Right atrium auricular region (tissue), 2 donors: ENCODE measurements at regions not wholly inside any gene's neighbourhood (a gene's known extent, or its start where the extent isn't known, plus 50 kb on each side); places are given as distances from the start of the nearest gene placed in this dataset.

Experiments
- DNase-seq: peaks from one replicate; pipeline ENCODE4 v3.0.0-alpha.2; 2019; ENCODE audit warnings: low spot score
- H3K27ac ChIP-seq, 2 donors: fragments of 200-600 bp; sonication (generic); 1 replicate in 1 of 2; 2 replicates in 1 of 2; pipeline ENCODE4 v1.5.1; 2016 to 2019
- H3K27me3 ChIP-seq, 2 donors: fragments of 200-600 bp; sonication (generic); one replicate each; pipeline versions ENCODE4 v1.5.1 to v1.6.0; 2017 to 2019
- H3K36me3 ChIP-seq: fragments of 200-600 bp; sonication (generic); one replicate; pipeline ENCODE4 v1.5.1; 2016
- H3K4me1 ChIP-seq, 2 donors: fragments of 200-600 bp; sonication (generic); one replicate each; pipeline versions ENCODE4 v1.5.1 to v1.6.0; 2017 to 2019
- H3K4me3 ChIP-seq, 2 donors: fragments of 200-600 bp; sonication (generic); 1 replicate in 1 of 2; 2 replicates in 1 of 2; pipeline ENCODE4 v1.5.1; 2017 to 2019; ENCODE audit warnings: mild to moderate bottlenecking in 1 of 2, moderate library complexity in 1 of 2
- H3K9me3 ChIP-seq, 2 donors: fragments of 200-600 bp; sonication (generic); one replicate each; pipeline ENCODE4 v1.5.1; 2019
- CTCF ChIP-seq, 2 donors: fragments of 200-600 bp; sonication (generic); IDR thresholded peaks; one replicate each; pipeline ENCODE4 v1.5.1; 2019; ENCODE audit warnings: antibody characterized with exemption in 2 of 2

GRCh38 chr13:67986234-67986633, 756.1 kb upstream of the PCDH9 start:
- DNase-seq = no peak

GRCh38 chr13:67977066-67977465, 746.9 kb upstream of the PCDH9 start:
- no peak for DNase-seq
- no peaks in the 10 kb centered on the region for H3K36me3 ChIP-seq
- H3K27me3 ChIP-seq = no peaks in the 10 kb centered on the region
- H3K9me3 ChIP-seq = no peaks in the 10 kb centered on the region
- no peak overlapping the region for H3K27ac ChIP-seq
- TF ChIP-seq CTCF (IDR thresholded peaks at IDR 0.05) = no peak
- H3K4me1 ChIP-seq = no peaks in the 10 kb centered on the region
- no peak overlapping the region for H3K4me3 ChIP-seq

More at GRCh38 chr13:67986234-67986633, 756.1 kb upstream of the PCDH9 start:
- no peaks in the 10 kb centered on the region for H3K9me3 ChIP-seq
- H3K27me3 ChIP-seq = no peaks in the 10 kb centered on the region
- TF ChIP-seq CTCF (IDR thresholded peaks at IDR 0.05) = no peak
- H3K4me1 ChIP-seq = no peaks in the 10 kb centered on the region
- H3K27ac ChIP-seq = no peak overlapping the region
- H3K36me3 ChIP-seq = no peaks in the 10 kb centered on the region
- H3K4me3 ChIP-seq = no peak overlapping the region

GRCh38 chr13:67971291-67971690, 741.2 kb upstream of the PCDH9 start:
- no peak overlapping the region for H3K27ac ChIP-seq
- H3K27me3 ChIP-seq = no peaks in the 10 kb centered on the region
- H3K9me3 ChIP-seq = no peaks in the 10 kb centered on the region
- DNase-seq = no peak
- H3K36me3 ChIP-seq = no peaks in the 10 kb centered on the region
- no peak overlapping the region for H3K4me3 ChIP-seq
- H3K4me1 ChIP-seq = no peaks in the 10 kb centered on the region
- TF ChIP-seq CTCF (IDR thresholded peaks at IDR 0.05) = no peak

- Histone ChIP-seq H3K4me3 (no peak overlapping the region), H3K4me1 (no peaks in the 10 kb centered on the region), H3K9me3 (no peaks in the 10 kb centered on the region), H3K27me3 (no peaks in the 10 kb centered on the region), H3K27ac (no peak overlapping the region), H3K36me3 (no peaks in the 10 kb centered on the region)
- no peak for TF ChIP-seq CTCF (IDR thresholded peaks at IDR 0.05)
- no peak for DNase-seq
Observed at GRCh38 chr13:67967031-67967430, 736.9 kb upstream of the PCDH9 start.

GRCh38 chr13:67966065-67966464, 735.9 kb upstream of the PCDH9 start:
- Histone ChIP-seq H3K9me3 (no peaks in the 10 kb centered on the region), H3K4me1 (no peaks in the 10 kb centered on the region), H3K4me3 (no peak overlapping the region), H3K36me3 (no peaks in the 10 kb centered on the region), H3K27me3 (no peaks in the 10 kb centered on the region), H3K27ac (no peak overlapping the region)
- TF ChIP-seq CTCF (IDR thresholded peaks at IDR 0.05) = no peak
- no peak for DNase-seq

GRCh38 chr13:67964986-67965385, 734.9 kb upstream of the PCDH9 start:
- no peak overlapping the region for H3K4me3 ChIP-seq
- TF ChIP-seq CTCF (IDR thresholded peaks at IDR 0.05) = no peak
- no peaks in the 10 kb centered on the region for H3K4me1 ChIP-seq
- no peaks in the 10 kb centered on the region for H3K27me3 ChIP-seq
- H3K27ac ChIP-seq = no peak overlapping the region
- H3K36me3 ChIP-seq = no peaks in the 10 kb centered on the region
- no peak for DNase-seq
- no peaks in the 10 kb centered on the region for H3K9me3 ChIP-seq
